Upper lobe of left lung (tissue), 6 donors: ENCODE measurements at regions not wholly inside any gene's neighbourhood (a gene's known extent, or its start where the extent isn't known, plus 50 kb on each side); places are given as distances from the start of the nearest gene placed in this dataset.

ENCODE experiments used
- ATAC-seq, 2 donors: fragments of 200-7000 bp; cut with Tn5 transposase; one replicate each; pipeline ENCODE4 v1.9.1; 2022; ENCODE audit warnings: mild to moderate bottlenecking in 2 of 2, moderate library complexity in 2 of 2; ENCODE audit not compliant: low FRiP score in 2 of 2
- DNase-seq, 2 donors: peaks; one replicate each; pipeline ENCODE4 v3.0.0-alpha.2; 2019 to 2020
- H3K27ac ChIP-seq, 4 donors: fragments of 200-600 bp; sonication (generic); one replicate each; pipeline ENCODE4 v1.5.1; 2016 to 2019
- H3K27me3 ChIP-seq, 4 donors: fragments of 200-600 bp; sonication (generic); one replicate each; pipeline ENCODE4 v1.5.1; 2017 to 2019
- H3K36me3 ChIP-seq, 4 donors: fragments of 200-600 bp; sonication (generic); one replicate each; pipeline ENCODE4 v1.5.1; 2016 to 2019
- H3K4me1 ChIP-seq, 4 donors: fragments of 200-600 bp; sonication (generic); one replicate each; pipeline ENCODE4 v1.5.1; 2018 to 2019
- H3K4me3 ChIP-seq, 4 donors: fragments of 200-600 bp; sonication (generic); one replicate each; pipeline ENCODE4 v1.5.1; 2017 to 2019; ENCODE audit warnings: mild to moderate bottlenecking in 2 of 4, moderate library complexity in 1 of 4
- H3K9me3 ChIP-seq, 4 donors: fragments of 200-600 bp; sonication (generic); one replicate each; pipeline ENCODE4 v1.5.1; 2018 to 2019
- EP300 ChIP-seq, 4 donors: sonication (generic); formaldehyde crosslinking; IDR thresholded peaks; one replicate each; pipeline ENCODE4 v1.5.1; 2017; ENCODE audit warnings: antibody characterized with exemption in 4 of 4, control low read depth in 2 of 4
- POLR2A ChIP-seq, 4 donors: fragments of 450-650 bp; IDR thresholded peaks; one replicate each; pipeline ENCODE4 v1.5.1; 2016 to 2017; ENCODE audit warnings: antibody characterized with exemption in 4 of 4, mild to moderate bottlenecking in 2 of 4
- POLR2AphosphoS5 ChIP-seq, 2 donors: sonication (generic); formaldehyde crosslinking; IDR thresholded peaks; one replicate each; pipeline ENCODE4 v1.5.1; 2017; ENCODE audit warnings: antibody characterized with exemption in 2 of 2
- WGBS, 2 donors: methylation state at CpG; one replicate each; pipeline ENCODE4 v1.1.5; 2017 to 2018; 5-methylcytosine and 5-hydroxymethylcytosine counted together
- TF ChIP-seq, protein P1 (sequence below), 6 experiments: fragments of 450-650 bp in 4 of 6; fragments of 200-600 bp in 2 of 6; sonication (generic) in 2 of 6; IDR thresholded peaks; one replicate each; pipeline ENCODE4 v1.5.1; 2016 to 2019; ENCODE audit warnings: antibody characterized with exemption in 6 of 6
- donor health status: DM: no; HTN: no; CAD: no; lungs with moderate emphysema.
- donor health status: DM: no; HTN: yes; CAD: no; lungs with severe emphysema.

DNA sequence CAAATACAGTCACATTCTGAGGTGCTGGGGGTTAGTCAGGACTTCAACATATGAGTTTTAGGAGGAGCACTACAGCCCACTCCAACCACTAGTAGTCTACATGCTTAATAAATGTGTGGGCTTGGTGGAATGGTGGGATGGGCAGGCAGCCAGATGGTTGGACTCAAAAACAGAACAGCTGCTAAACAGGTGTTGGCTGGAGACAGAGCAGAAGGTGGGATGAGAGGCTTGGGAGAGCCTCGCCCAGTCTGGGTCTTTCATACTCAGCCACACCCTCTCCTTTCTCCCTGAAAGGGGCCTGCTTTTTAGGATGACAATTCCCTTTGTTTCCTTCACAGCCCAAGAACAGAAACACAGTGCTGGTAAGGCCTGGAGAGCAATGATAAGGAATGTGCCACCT, 143.9 kb upstream of the KLHL29 start:
- no peak overlapping the region for H3K4me3 ChIP-seq
- no peak for TF ChIP-seq POLR2AphosphoS5 (IDR thresholded peaks at IDR 0.05)
- no peak for TF ChIP-seq EP300 (IDR thresholded peaks at IDR 0.05)
- TF ChIP-seq, protein P1, sequence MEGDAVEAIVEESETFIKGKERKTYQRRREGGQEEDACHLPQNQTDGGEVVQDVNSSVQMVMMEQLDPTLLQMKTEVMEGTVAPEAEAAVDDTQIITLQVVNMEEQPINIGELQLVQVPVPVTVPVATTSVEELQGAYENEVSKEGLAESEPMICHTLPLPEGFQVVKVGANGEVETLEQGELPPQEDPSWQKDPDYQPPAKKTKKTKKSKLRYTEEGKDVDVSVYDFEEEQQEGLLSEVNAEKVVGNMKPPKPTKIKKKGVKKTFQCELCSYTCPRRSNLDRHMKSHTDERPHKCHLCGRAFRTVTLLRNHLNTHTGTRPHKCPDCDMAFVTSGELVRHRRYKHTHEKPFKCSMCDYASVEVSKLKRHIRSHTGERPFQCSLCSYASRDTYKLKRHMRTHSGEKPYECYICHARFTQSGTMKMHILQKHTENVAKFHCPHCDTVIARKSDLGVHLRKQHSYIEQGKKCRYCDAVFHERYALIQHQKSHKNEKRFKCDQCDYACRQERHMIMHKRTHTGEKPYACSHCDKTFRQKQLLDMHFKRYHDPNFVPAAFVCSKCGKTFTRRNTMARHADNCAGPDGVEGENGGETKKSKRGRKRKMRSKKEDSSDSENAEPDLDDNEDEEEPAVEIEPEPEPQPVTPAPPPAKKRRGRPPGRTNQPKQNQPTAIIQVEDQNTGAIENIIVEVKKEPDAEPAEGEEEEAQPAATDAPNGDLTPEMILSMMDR (IDR thresholded peaks at IDR 0.05) = no peak
- TF ChIP-seq POLR2A (IDR thresholded peaks at IDR 0.05) = no peak
- no peak for DNase-seq
- no peaks in the 10 kb centered on the region for H3K4me1 ChIP-seq
- no peak for ATAC-seq
- WGBS, 2 donors = 83 to 91% methylated on average over 1 of the region's 1 CpG
- H3K36me3 ChIP-seq = no peaks in the 10 kb centered on the region
- H3K27me3 ChIP-seq = no peaks in the 10 kb centered on the region
- no peak overlapping the region for H3K27ac ChIP-seq
- no peaks in the 10 kb centered on the region for H3K9me3 ChIP-seq

DNA sequence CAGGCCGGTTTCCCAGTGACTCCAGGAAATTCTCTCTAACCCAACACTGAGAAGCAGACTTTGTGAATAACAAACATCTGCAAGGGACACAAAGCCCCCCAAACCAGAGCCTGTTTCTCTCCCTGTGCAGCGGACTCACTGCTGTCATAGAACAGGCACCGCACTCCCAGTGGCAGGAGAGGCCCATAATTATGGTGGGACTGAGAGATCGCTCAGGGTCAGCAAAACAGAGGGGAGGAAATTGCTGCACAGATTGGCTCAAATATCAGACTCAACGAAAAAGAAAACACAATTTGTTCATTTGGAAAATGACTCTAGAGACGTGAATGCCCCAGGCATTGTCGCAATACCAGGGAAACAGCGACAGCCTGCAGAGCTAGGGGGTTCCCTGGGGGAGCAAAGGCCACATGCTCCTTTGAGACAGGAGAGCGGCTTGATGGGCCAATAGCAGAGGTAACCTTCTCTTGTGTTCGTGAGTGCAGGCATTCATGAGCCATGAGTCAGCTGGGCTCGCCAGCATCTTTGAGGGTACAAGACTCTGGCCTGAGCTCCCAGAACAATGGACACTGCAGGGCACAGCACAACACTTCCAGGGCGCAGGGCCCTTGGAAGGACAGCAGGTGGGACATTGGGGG, 143.3 kb upstream of the KLHL29 start:
- Histone ChIP-seq H3K27ac (no peak overlapping the region), H3K9me3 (no peaks in the 10 kb centered on the region), H3K4me3 (no peak overlapping the region), H3K4me1 (no peaks in the 10 kb centered on the region), H3K36me3 (no peaks in the 10 kb centered on the region), H3K27me3 (no peaks in the 10 kb centered on the region)
- TF ChIP-seq, protein P1 (IDR thresholded peaks at IDR 0.05) = no peak
- TF ChIP-seq EP300 (IDR thresholded peaks at IDR 0.05) (no peak), POLR2AphosphoS5 (IDR thresholded peaks at IDR 0.05) (no peak), POLR2A (IDR thresholded peaks at IDR 0.05) (no peak)
- 86 to 91% methylated on average over 8 to 12 of the region's 12 CpGs for WGBS, 2 donors
- ATAC-seq (no peak), DNase-seq (no peak)

DNA sequence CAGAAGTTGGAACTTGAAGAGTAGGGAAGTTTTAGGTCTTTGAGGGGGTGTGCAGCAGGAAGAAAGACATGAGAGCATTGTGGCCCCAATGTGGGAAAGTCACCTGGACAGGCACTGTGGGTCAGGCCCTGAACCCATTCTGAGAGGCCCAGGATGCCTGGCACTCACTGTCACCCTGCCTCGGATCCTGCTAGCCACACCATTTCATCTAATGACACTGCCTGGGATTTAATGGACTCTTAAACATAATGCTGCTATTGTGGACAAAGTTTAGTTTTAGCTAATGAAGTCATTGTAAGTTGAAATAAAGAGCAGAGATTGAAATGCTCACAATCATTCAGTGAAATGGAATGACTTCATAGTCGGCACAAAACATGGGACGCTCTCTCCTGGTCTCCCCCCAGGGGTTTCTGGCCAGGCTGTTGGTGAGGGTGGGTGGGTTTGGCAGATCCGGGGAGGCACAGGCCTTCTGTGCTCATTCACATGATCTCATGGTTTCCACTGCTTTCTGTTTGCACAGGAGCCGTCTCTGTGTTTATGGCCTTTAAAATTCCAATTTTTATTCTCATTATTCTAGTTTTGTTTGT, 141.8 kb upstream of the KLHL29 start:
- ATAC-seq (peak in 1 of 2 donors; percentile 37), DNase-seq (no peak)
- TF ChIP-seq POLR2AphosphoS5 (IDR thresholded peaks at IDR 0.05) (no peak), POLR2A (IDR thresholded peaks at IDR 0.05) (no peak), EP300 (IDR thresholded peaks at IDR 0.05) (no peak)
- TF ChIP-seq, protein P1 (IDR thresholded peaks at IDR 0.05) = no peak
- no peaks in the 10 kb centered on the region for H3K9me3 ChIP-seq
- H3K36me3 ChIP-seq = no peaks in the 10 kb centered on the region
- H3K27ac ChIP-seq = no peak overlapping the region
- H3K4me3 ChIP-seq = no peak overlapping the region
- WGBS, 2 donors = 61 to 76% methylated on average over 5 of the region's 5 CpGs
- H3K27me3 ChIP-seq = no peaks in the 10 kb centered on the region
- no peaks in the 10 kb centered on the region for H3K4me1 ChIP-seq

DNA sequence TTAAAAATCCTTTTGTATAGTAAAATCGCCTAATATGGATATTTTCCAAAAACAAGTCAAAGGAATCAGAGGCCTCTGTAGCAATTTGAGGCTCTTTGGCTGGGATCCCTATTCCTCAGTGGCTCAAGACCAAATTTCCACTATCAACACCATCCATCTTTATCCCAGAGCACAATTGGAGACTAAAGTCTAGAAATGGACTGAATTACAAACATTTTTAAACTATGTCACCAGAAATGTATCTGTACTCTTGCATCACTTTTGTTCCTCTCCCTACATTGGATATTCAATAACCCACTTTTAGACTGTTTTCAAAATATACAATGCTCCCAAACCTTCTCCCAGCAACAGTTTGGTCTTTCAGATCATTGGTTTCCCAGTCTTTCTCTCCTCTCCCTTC, 140.4 kb upstream of the KLHL29 start:
- H3K9me3 ChIP-seq = no peaks in the 10 kb centered on the region
- no peaks in the 10 kb centered on the region for H3K36me3 ChIP-seq
- H3K4me1 ChIP-seq = no peaks in the 10 kb centered on the region
- DNase-seq (no peak), ATAC-seq (peak in 1 of 2 donors; percentile 15)
- H3K27ac ChIP-seq = no peak overlapping the region
- TF ChIP-seq EP300 (IDR thresholded peaks at IDR 0.05) = no peak
- no peak for TF ChIP-seq POLR2A (IDR thresholded peaks at IDR 0.05)
- no peak for TF ChIP-seq POLR2AphosphoS5 (IDR thresholded peaks at IDR 0.05)
- TF ChIP-seq, protein P1 (IDR thresholded peaks at IDR 0.05) = no peak
- H3K27me3 ChIP-seq = no peaks in the 10 kb centered on the region
- no peak overlapping the region for H3K4me3 ChIP-seq
- 57 to 65% methylated on average over 1 of the region's 1 CpG for WGBS, 2 donors
